HCT116 (cell line): ENCODE measurements at regions not wholly inside any gene's neighbourhood (a gene's known extent, or its start where the extent isn't known, plus 50 kb on each side); places are given as distances from the start of the nearest gene placed in this dataset.

Experiments used
- ATAC-seq: fragments of 200-7000 bp; cut with Tn5 transposase; 2 replicates; pipeline ENCODE4 v1.9.1; 2020; ENCODE audit warnings: mild to moderate bottlenecking, moderate library complexity
- BruUV-seq: library from RNA; stranded (reverse); fragments of 400-500 nt; replicated peaks from 2 replicates; lab custom pipeline; 2021; lab: Mats Ljungman, UMichigan
- CTCF ChIA-PET: fragments of 300-600 bp; sonication (Branson Sonifier 250); formaldehyde crosslinking; loops from one replicate; lab custom pipeline; 2021; ENCODE audit warnings: antibody characterized with exemption; lab: Charles Lee
- POLR2A ChIA-PET: fragments of 300-600, 350-600 bp; sonication (Branson Sonifier 250); formaldehyde crosslinking; loops from one replicate; lab custom pipeline; 2021; ENCODE audit warnings: antibody characterized with exemption; lab: Charles Lee
- RAD21 ChIA-PET, 2 experiments: fragments of 300-600 bp; sonication (Branson Sonifier 250); formaldehyde crosslinking; loops; one replicate each; lab custom pipeline; 2023; ENCODE audit warnings: low total read pairs in 2 of 2; ENCODE audit not compliant: uncharacterized antibody in 2 of 2, unreplicated experiment in 2 of 2, low non-redundant PET in 1 of 2; lab: Charles Lee
- DNase-seq: peaks from one replicate; pipeline ENCODE4 v3.0.0-alpha.2; 2010; ENCODE audit warnings: low read depth, low spot score
- H2AFZ ChIP-seq: fragments of 200-600 bp; shearing (Covaris generic), sonication (generic); 2 replicates; pipeline ENCODE4 v1.6.1; 2017; ENCODE audit warnings: low read depth, mixed run types, mixed read lengths, antibody characterized with exemption, low read length; ENCODE audit not compliant: poor library complexity, severe bottlenecking
- H3K27ac ChIP-seq: 2 replicates; pipeline ENCODE4 v1.5.1; 2012; ENCODE audit warnings: low read depth, low read length
- H3K27me3 ChIP-seq: fragments of 200-600 bp; sonication (generic); 2 replicates; pipeline ENCODE4 v1.6.1; 2016; ENCODE audit warnings: mixed run types, low read length, mixed read lengths; ENCODE audit not compliant: insufficient read depth
- H3K36me3 ChIP-seq, 2 experiments: fragments of 200-500 bp in 1 of 2; fragments of 200-600 bp in 1 of 2; sonication (Bioruptor generic) in 1 of 2; sonication (generic) in 1 of 2; 2 replicates each; pipeline versions ENCODE4 v1.5.1 to v1.6.1; 2014 to 2016; ENCODE audit warnings: low read length in 2 of 2, inconsistent platforms in 1 of 2, mixed read lengths in 1 of 2, mixed run types in 1 of 2; ENCODE audit not compliant: insufficient read depth in 2 of 2, control insufficient read depth in 1 of 2
- H3K4me1 ChIP-seq, 2 experiments: fragments of 200-600 bp in 1 of 2; sonication (generic) in 1 of 2; 2 replicates each; pipeline versions ENCODE4 v1.5.1 to v1.6.1; 2012 to 2017; ENCODE audit warnings: low read length in 2 of 2, inconsistent platforms in 1 of 2, mild to moderate bottlenecking in 1 of 2, mixed read lengths in 1 of 2, mixed run types in 1 of 2, moderate library complexity in 1 of 2; ENCODE audit not compliant: insufficient read depth in 2 of 2, control insufficient read depth in 1 of 2
- H3K4me2 ChIP-seq: fragments of 200-600 bp; sonication (generic); 2 replicates; pipeline ENCODE4 v1.6.1; 2017; ENCODE audit warnings: mixed run types, low read length, mixed read lengths
- H3K4me3 ChIP-seq, 2 experiments: fragments of 200-600 bp in 1 of 2; sonication (generic) in 1 of 2; replicated peaks in 1 of 2; 2 replicates each; pipeline ENCODE4 v1.5.1; 2011 to 2016; ENCODE audit warnings: low read length in 2 of 2, control low read depth in 1 of 2, low read depth in 1 of 2, mild to moderate bottlenecking in 1 of 2, mixed read lengths in 1 of 2, mixed run types in 1 of 2
- H3K79me2 ChIP-seq: fragments of 200-600 bp; sonication (generic); 2 replicates; pipeline ENCODE4 v1.6.1; 2017; ENCODE audit warnings: mild to moderate bottlenecking, mixed run types, low read length, moderate library complexity, mixed read lengths; ENCODE audit not compliant: insufficient read depth
- H3K9ac ChIP-seq: fragments of 200-600 bp; sonication (generic); 2 replicates; pipeline ENCODE4 v1.6.1; 2016; ENCODE audit warnings: low read length, mixed read lengths
- H3K9me2 ChIP-seq: fragments of 200-600 bp; sonication (generic), shearing (Covaris generic); 2 replicates; pipeline ENCODE4 v1.6.1; 2017; ENCODE audit warnings: mixed run types, mild to moderate bottlenecking, moderate library complexity; ENCODE audit not compliant: insufficient read depth
- H3K9me3 ChIP-seq, 2 experiments: fragments of 200-500 bp in 1 of 2; fragments of 200-600 bp in 1 of 2; sonication (Bioruptor generic) in 1 of 2; sonication (generic) in 1 of 2; 2 replicates each; pipeline ENCODE4 v1.6.1; 2014 to 2017; ENCODE audit warnings: low read length in 2 of 2, mixed read lengths in 2 of 2, inconsistent platforms in 1 of 2, low read depth in 1 of 2, mild to moderate bottlenecking in 1 of 2, mixed run types in 1 of 2, moderate library complexity in 1 of 2; ENCODE audit not compliant: control insufficient read depth in 1 of 2, insufficient read depth in 1 of 2
- H4K20me1 ChIP-seq: fragments of 200-600 bp; sonication (generic), shearing (Covaris generic); 2 replicates; pipeline ENCODE4 v1.6.1; 2017; ENCODE audit warnings: mixed run types, mild to moderate bottlenecking, moderate library complexity; ENCODE audit not compliant: insufficient read depth
- ATF3 ChIP-seq: IDR thresholded peaks from 2 replicates; pipeline ENCODE4 v1.6.1; 2012
- CBX3 ChIP-seq: IDR thresholded peaks from 2 replicates; pipeline ENCODE4 v1.6.1; 2012; ENCODE audit warnings: low read depth
- CTCF ChIP-seq, 3 experiments: fragments of 200-600 bp in 1 of 3; sonication (generic) in 1 of 3; IDR thresholded peaks in 2 of 3; conservative IDR thresholded peaks in 1 of 3; 2 replicates each; pipeline ENCODE4 v1.5.1; 2012 to 2017; ENCODE audit warnings: low read depth in 2 of 3, low read length in 2 of 3, antibody characterized with exemption in 1 of 3, borderline replicate concordance in 1 of 3, control low read depth in 1 of 3, mild to moderate bottlenecking in 1 of 3, mixed read lengths in 1 of 3, mixed run types in 1 of 3, moderate library complexity in 1 of 3; ENCODE audit not compliant: insufficient read depth in 1 of 3
- EGR1 ChIP-seq: IDR thresholded peaks from 2 replicates; pipeline ENCODE4 v1.6.1; 2012; ENCODE audit warnings: low read depth
- ELF1 ChIP-seq: IDR thresholded peaks from 2 replicates; pipeline ENCODE4 v1.6.1; 2012; ENCODE audit warnings: low read depth, borderline replicate concordance
- EZH2 ChIP-seq: fragments of 200-600 bp; sonication (generic); IDR thresholded peaks from 2 replicates; pipeline ENCODE4 v1.6.1; 2017; ENCODE audit warnings: antibody characterized with exemption, mixed run types
- EZH2phosphoT487 ChIP-seq: fragments of 200-600 bp; IDR thresholded peaks from 2 replicates; pipeline ENCODE4 v1.6.1; 2018; ENCODE audit warnings: antibody characterized with exemption, borderline replicate concordance
- JUND ChIP-seq: IDR thresholded peaks from 2 replicates; pipeline ENCODE4 v1.6.1; 2012
- POLR2A ChIP-seq: IDR thresholded peaks from 2 replicates; pipeline ENCODE4 v1.7.0; 2011; ENCODE audit warnings: borderline replicate concordance; ENCODE audit not compliant: insufficient read depth, insufficient read length; ENCODE audit errors: extremely low read depth
- POLR2AphosphoS5 ChIP-seq: IDR thresholded peaks from 2 replicates; pipeline ENCODE4 v1.6.1; 2011; ENCODE audit warnings: mild to moderate bottlenecking, low read depth, low read length, moderate library complexity
- RAD21 ChIP-seq: IDR thresholded peaks from 2 replicates; pipeline ENCODE4 v1.6.1; 2012; ENCODE audit warnings: low read depth, mild to moderate bottlenecking
- SIN3A ChIP-seq: IDR thresholded peaks from 2 replicates; pipeline ENCODE4 v1.6.1; 2012; ENCODE audit warnings: low read depth
- SP1 ChIP-seq: IDR thresholded peaks from 2 replicates; pipeline ENCODE4 v1.6.1; 2012; ENCODE audit warnings: low read depth
- SRF ChIP-seq: IDR thresholded peaks from 2 replicates; pipeline ENCODE4 v1.6.1; 2012; ENCODE audit warnings: low read depth
- TCF7L2 ChIP-seq: IDR thresholded peaks from 2 replicates; pipeline ENCODE4 v1.7.0; 2011; ENCODE audit warnings: borderline replicate concordance, inconsistent platforms; ENCODE audit not compliant: insufficient read depth, insufficient read length; ENCODE audit errors: extremely low read depth
- YY1 ChIP-seq: IDR thresholded peaks from 2 replicates; pipeline ENCODE4 v1.6.1; 2011; ENCODE audit warnings: low read length, low read depth, moderate library complexity, mild to moderate bottlenecking; ENCODE audit not compliant: insufficient replicate concordance; ENCODE audit errors: extremely low read depth
- intact Hi-C: fragments of 100-400 bp; cut with micrococcal nuclease; formaldehyde crosslinking; loops from 2 replicates; pipeline ENCODE4 v1.10.0; 2022

- CTCF ChIA-PET: no interaction called here
- POLR2A ChIA-PET: no interaction called here
- DNase-seq (no peak), ATAC-seq (no peak)
- H3K36me3 ChIP-seq: no peaks in the 10 kb centered on the region
- no peaks in the 10 kb centered on the region for H3K9me2 ChIP-seq
- no TSS peak for BruUV-seq
- H3K9me3 ChIP-seq: no peaks in the 10 kb centered on the region
- no peaks in the 10 kb centered on the region for H4K20me1 ChIP-seq
- H3K27ac ChIP-seq: no peak overlapping the region
- H3K9ac ChIP-seq: no peak overlapping the region
- RAD21 ChIA-PET: no interaction called here
- no peak overlapping the region for H3K4me2 ChIP-seq
- no peak overlapping the region for H2AFZ ChIP-seq
- H3K4me3 ChIP-seq: no peak overlapping the region
- intact Hi-C loops: no loop called here
- no peak for TF ChIP-seq JUND
- no peak for TF ChIP-seq EGR1
- no peak for TF ChIP-seq YY1
- TF ChIP-seq SP1: no peak
- no peak for TF ChIP-seq CBX3
- no peaks in the 10 kb centered on the region for H3K79me2 ChIP-seq
- no peaks in the 10 kb centered on the region for H3K27me3 ChIP-seq
- H3K4me1 ChIP-seq: no peaks in the 10 kb centered on the region
Observed at GRCh38 chr5:168228668-168229067, 62.8 kb upstream of the WWC1 start.

DNA sequence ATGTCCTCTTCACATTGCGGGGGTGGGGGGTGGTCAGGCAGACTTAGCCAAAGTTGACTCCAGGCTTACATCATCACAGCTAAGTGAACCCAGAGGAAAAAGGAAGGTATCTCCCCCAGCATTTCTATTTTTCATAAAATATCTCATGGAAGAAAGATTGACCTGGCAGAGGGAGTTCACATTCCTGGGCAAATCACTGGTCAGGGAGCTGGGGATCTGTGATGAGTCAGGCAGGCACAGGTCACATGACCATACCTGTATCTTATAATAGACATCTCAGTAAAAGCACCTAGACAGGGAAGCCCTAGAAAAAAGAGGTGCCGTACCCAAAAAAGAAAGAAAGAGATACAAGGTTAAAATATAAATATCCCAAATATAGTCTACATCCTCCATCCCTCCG is 57.3 kb upstream of the WWC1 start:
- no peaks in the 10 kb centered on the region for H3K79me2 ChIP-seq
- no peak for TF ChIP-seq ELF1
- no peak for TF ChIP-seq RAD21
- TF ChIP-seq ATF3: no peak
- no peak for TF ChIP-seq SIN3A
- no peak for TF ChIP-seq YY1
- no peak for TF ChIP-seq EZH2phosphoT487
- TF ChIP-seq CBX3: no peak
- TF ChIP-seq CTCF (IDR thresholded peaks at IDR 0.05 in 2 of 3, conservative IDR thresholded peaks at IDR 0.05 in 1 of 3; ENCODE audit: borderline replicate concordance in 1 of 3, insufficient read depth in 1 of 3, low read depth in 2 of 3, low read length in 2 of 3): no peak
- TF ChIP-seq SP1: no peak
- no peak for TF ChIP-seq SRF
- TF ChIP-seq EZH2: no peak
- no peak for TF ChIP-seq POLR2A
- no peak for TF ChIP-seq POLR2AphosphoS5
- no peak for TF ChIP-seq TCF7L2
- TF ChIP-seq JUND: no peak
- no peak for TF ChIP-seq EGR1
- CTCF ChIA-PET: no interaction called here
- BruUV-seq: no TSS peak
- DNase-seq: no peak
- POLR2A ChIA-PET: no interaction called here
- H3K36me3 ChIP-seq: no peaks in the 10 kb centered on the region
- peak overlapping the region; percentile 18; the same call in 1 of the 2 replicates for H3K4me2 ChIP-seq
- no peak overlapping the region for H2AFZ ChIP-seq
- intact Hi-C loops: no loop called here
- no peaks in the 10 kb centered on the region for H4K20me1 ChIP-seq
- no peak overlapping the region for H3K4me3 ChIP-seq
- no peak overlapping the region for H3K9ac ChIP-seq
- H3K27me3 ChIP-seq: no peaks in the 10 kb centered on the region
- H3K27ac ChIP-seq: no peak overlapping the region
- RAD21 ChIA-PET: no interaction called here
- no peak; the same call in 1 of the 2 replicates for ATAC-seq
- H3K4me1 ChIP-seq: peaks cover 0 to 7% of the 10 kb centered on the region in 2 experiments; a peak in 2 of 4 replicates
- no peaks in the 10 kb centered on the region for H3K9me3 ChIP-seq
- H3K9me2 ChIP-seq: no peaks in the 10 kb centered on the region
